Hepatocyte (in vitro differentiated cells): ENCODE measurements at regions not wholly inside any gene's neighbourhood (a gene's known extent, or its start where the extent isn't known, plus 50 kb on each side); places are given as distances from the start of the nearest gene placed in this dataset.

Experiments
- DNase-seq: peaks from one replicate; pipeline ENCODE4 v3.0.0-alpha.2; 2016; ENCODE audit warnings: low spot score
- H2AFZ ChIP-seq: fragments of 200-600 bp; sonication (generic); 2 replicates; pipeline ENCODE4 v1.6.0; 2016; ENCODE audit warnings: antibody characterized with exemption, mild to moderate bottlenecking
- H3K27ac ChIP-seq: fragments of 200-600 bp; sonication (generic); 2 replicates; pipeline ENCODE4 v1.5.1; 2016; ENCODE audit warnings: mild to moderate bottlenecking
- H3K27me3 ChIP-seq: fragments of 200-600 bp; sonication (generic); 2 replicates; pipeline ENCODE4 v1.6.1; 2016
- H3K36me3 ChIP-seq: fragments of 200-600 bp; sonication (generic); replicated peaks from 2 replicates; pipeline ENCODE4 v1.5.1; 2016; ENCODE audit warnings: low read depth; ENCODE audit not compliant: insufficient read depth
- H3K4me1 ChIP-seq: fragments of 200-600 bp; sonication (generic); 2 replicates; pipeline ENCODE4 v1.5.1; 2016; ENCODE audit warnings: mild to moderate bottlenecking, moderate library complexity; ENCODE audit not compliant: insufficient read depth
- H3K4me2 ChIP-seq: fragments of 200-600 bp; sonication (generic); 2 replicates; pipeline ENCODE4 v1.6.0; 2016
- H3K4me3 ChIP-seq: fragments of 200-600 bp; sonication (generic); 2 replicates; pipeline ENCODE4 v1.5.1; 2016; ENCODE audit warnings: mild to moderate bottlenecking
- H3K79me2 ChIP-seq: fragments of 200-600 bp; sonication (generic); 2 replicates; pipeline ENCODE4 v1.6.0; 2017; ENCODE audit warnings: mild to moderate bottlenecking
- H3K9me2 ChIP-seq: fragments of 200-600 bp; sonication (generic); replicated peaks from 2 replicates; pipeline ENCODE4 v1.6.0; 2017; ENCODE audit warnings: mild to moderate bottlenecking; ENCODE audit not compliant: insufficient read depth
- H3K9me3 ChIP-seq: fragments of 200-600 bp; sonication (generic); 2 replicates; pipeline ENCODE4 v1.5.1; 2016; ENCODE audit warnings: low read depth, mild to moderate bottlenecking
- H4K20me1 ChIP-seq: fragments of 200-600 bp; sonication (generic); 2 replicates; pipeline ENCODE4 v1.6.0; 2016; ENCODE audit warnings: mild to moderate bottlenecking; ENCODE audit not compliant: insufficient read depth, poor library complexity, severe bottlenecking
- EZH2 ChIP-seq: fragments of 200-600 bp; sonication (generic); IDR thresholded peaks from 2 replicates; pipeline ENCODE4 v1.6.1; 2016; ENCODE audit warnings: antibody characterized with exemption, mild to moderate bottlenecking, borderline replicate concordance
- EZH2phosphoT487 ChIP-seq: fragments of 200-600 bp; sonication (generic); IDR thresholded peaks from one replicate; pipeline ENCODE4 v1.6.1; 2018; ENCODE audit warnings: antibody characterized with exemption, mild to moderate bottlenecking, low read depth, moderate library complexity; ENCODE audit not compliant: unreplicated experiment, severe bottlenecking
- WGBS: methylation state at CpG from one replicate; pipeline ENCODE4 v1.1.6; 2016; ENCODE audit warnings: low lambda C conversion rate; ENCODE audit errors: missing lambda C conversion rate; 5-methylcytosine and 5-hydroxymethylcytosine counted together
- TF ChIP-seq, protein P1 (sequence below): fragments of 200-600 bp; sonication (generic); IDR thresholded peaks from 2 replicates; pipeline ENCODE4 v1.5.1; 2016; ENCODE audit warnings: antibody characterized with exemption, mild to moderate bottlenecking; ENCODE audit not compliant: poor library complexity

DNA sequence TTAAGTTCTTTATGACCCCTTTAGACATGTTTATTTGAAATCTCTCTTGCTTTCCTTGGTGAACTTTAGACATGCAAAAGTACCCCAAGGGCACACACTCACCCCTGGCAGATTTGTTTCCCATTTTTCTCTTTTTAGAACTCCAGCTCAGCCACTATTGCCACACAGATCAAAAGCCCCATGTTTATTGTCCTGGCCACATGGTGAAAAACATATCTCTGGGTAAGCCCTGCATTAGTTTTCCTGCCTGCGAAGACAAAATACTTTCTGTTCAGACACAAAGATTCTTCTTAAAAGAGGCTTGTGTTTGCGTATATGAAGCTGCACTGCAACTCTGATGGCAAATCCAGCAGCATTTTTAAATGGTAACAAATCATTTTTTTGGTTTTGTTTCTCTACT is 200.0 kb downstream of the POLR1F start:
- no peaks in the 10 kb centered on the region for H3K9me2 ChIP-seq
- no peak overlapping the region for H3K4me3 ChIP-seq
- H3K36me3 ChIP-seq = no peaks in the 10 kb centered on the region
- no peak for DNase-seq
- H4K20me1 ChIP-seq = no peaks in the 10 kb centered on the region
- H3K9me3 ChIP-seq = no peaks in the 10 kb centered on the region
- no peak overlapping the region for H2AFZ ChIP-seq
- TF ChIP-seq EZH2phosphoT487 (no peak), EZH2 (no peak)
- TF ChIP-seq, protein P1, sequence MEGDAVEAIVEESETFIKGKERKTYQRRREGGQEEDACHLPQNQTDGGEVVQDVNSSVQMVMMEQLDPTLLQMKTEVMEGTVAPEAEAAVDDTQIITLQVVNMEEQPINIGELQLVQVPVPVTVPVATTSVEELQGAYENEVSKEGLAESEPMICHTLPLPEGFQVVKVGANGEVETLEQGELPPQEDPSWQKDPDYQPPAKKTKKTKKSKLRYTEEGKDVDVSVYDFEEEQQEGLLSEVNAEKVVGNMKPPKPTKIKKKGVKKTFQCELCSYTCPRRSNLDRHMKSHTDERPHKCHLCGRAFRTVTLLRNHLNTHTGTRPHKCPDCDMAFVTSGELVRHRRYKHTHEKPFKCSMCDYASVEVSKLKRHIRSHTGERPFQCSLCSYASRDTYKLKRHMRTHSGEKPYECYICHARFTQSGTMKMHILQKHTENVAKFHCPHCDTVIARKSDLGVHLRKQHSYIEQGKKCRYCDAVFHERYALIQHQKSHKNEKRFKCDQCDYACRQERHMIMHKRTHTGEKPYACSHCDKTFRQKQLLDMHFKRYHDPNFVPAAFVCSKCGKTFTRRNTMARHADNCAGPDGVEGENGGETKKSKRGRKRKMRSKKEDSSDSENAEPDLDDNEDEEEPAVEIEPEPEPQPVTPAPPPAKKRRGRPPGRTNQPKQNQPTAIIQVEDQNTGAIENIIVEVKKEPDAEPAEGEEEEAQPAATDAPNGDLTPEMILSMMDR = no peak
- H3K27ac ChIP-seq = no peak overlapping the region
- no peaks in the 10 kb centered on the region for H3K4me1 ChIP-seq
- H3K79me2 ChIP-seq = no peaks in the 10 kb centered on the region
- 77% methylated on average over 2 of the region's 2 CpGs for WGBS
- H3K4me2 ChIP-seq = peak overlapping the region; percentile 6
- H3K27me3 ChIP-seq = no peaks in the 10 kb centered on the region

- H3K79me2 ChIP-seq = no peaks in the 10 kb centered on the region
- no peak for TF ChIP-seq EZH2
- TF ChIP-seq EZH2phosphoT487 = no peak
- TF ChIP-seq, protein P1 = no peak
- no peaks in the 10 kb centered on the region for H4K20me1 ChIP-seq
- H3K36me3 ChIP-seq = no peaks in the 10 kb centered on the region
- no peak overlapping the region for H2AFZ ChIP-seq
- no peaks in the 10 kb centered on the region for H3K9me2 ChIP-seq
- H3K4me2 ChIP-seq = no peak overlapping the region
- no peaks in the 10 kb centered on the region for H3K27me3 ChIP-seq
- 52% methylated on average over 2 of the region's 2 CpGs for WGBS
- DNase-seq = no peak
- no peaks in the 10 kb centered on the region for H3K4me1 ChIP-seq
- H3K9me3 ChIP-seq = no peaks in the 10 kb centered on the region
- H3K4me3 ChIP-seq = no peak overlapping the region
- no peak overlapping the region for H3K27ac ChIP-seq
These were observed 200.7 kb downstream of the POLR1F start for GRCh38 chr7:19508124-19508523.

GRCh38 chr7:19491821-19492452 is 216.9 kb downstream of the POLR1F start:
- Histone ChIP-seq H3K79me2 (no peaks in the 10 kb centered on the region), H4K20me1 (no peaks in the 10 kb centered on the region), H3K36me3 (no peaks in the 10 kb centered on the region), H3K4me1 (no peaks in the 10 kb centered on the region), H3K9me3 (peaks cover 5% of the 10 kb centered on the region), H2AFZ (no peak overlapping the region), H3K9me2 (no peaks in the 10 kb centered on the region), H3K27me3 (no peaks in the 10 kb centered on the region), H3K27ac (no peak overlapping the region), H3K4me3 (no peak overlapping the region), H3K4me2 (no peak overlapping the region)
- DNase-seq = peak; percentile 21
- WGBS = 59% methylated on average over 7 of the region's 7 CpGs
- TF ChIP-seq EZH2phosphoT487 (no peak), EZH2 (no peak)
- TF ChIP-seq, protein P1 = peak; percentile 50

- DNase-seq = no peak
- H3K36me3 ChIP-seq = no peaks in the 10 kb centered on the region
- H3K4me3 ChIP-seq = no peak overlapping the region
- WGBS = 83% methylated on average over 5 of the region's 5 CpGs
- H3K27ac ChIP-seq = no peak overlapping the region
- H2AFZ ChIP-seq = no peak overlapping the region
- TF ChIP-seq EZH2phosphoT487 = no peak
- no peak for TF ChIP-seq EZH2
- TF ChIP-seq, protein P1 = no peak
- no peaks in the 10 kb centered on the region for H3K4me1 ChIP-seq
- H3K9me3 ChIP-seq = peaks cover 5% of the 10 kb centered on the region
- no peaks in the 10 kb centered on the region for H3K9me2 ChIP-seq
- no peak overlapping the region for H3K4me2 ChIP-seq
- H3K79me2 ChIP-seq = no peaks in the 10 kb centered on the region
- no peaks in the 10 kb centered on the region for H3K27me3 ChIP-seq
- no peaks in the 10 kb centered on the region for H4K20me1 ChIP-seq
These were observed 217.5 kb downstream of the POLR1F start for GRCh38 chr7:19491371-19491770.
